ENCODE measurements at regions not wholly inside any gene's neighbourhood (a gene's known extent, or its start where the extent isn't known, plus 50 kb on each side); places are given as distances from the start of the nearest gene placed in this dataset.

GRCh38 chr16:77596261-77596660 is 126.1 kb upstream of the NUDT7 start:
- TF ChIP-seq CTCF (IDR thresholded peaks at IDR 0.05; ENCODE audit: extremely low read depth, insufficient read depth, missing control alignments), result no peak
- in situ Hi-C loops (cut with MboI; ENCODE audit: low pct_unique_long_range_greater_than_20kb, low sequenced_read_pairs, unreplicated experiment), result no loop called here
- no peak for DNase-seq (ENCODE audit: low spot score)

GRCh38 chr16:77599793-77600415 is 122.4 kb upstream of the NUDT7 start:
- in situ Hi-C loops (cut with MboI; ENCODE audit: low pct_unique_long_range_greater_than_20kb, low sequenced_read_pairs, unreplicated experiment), result no loop called here
- peak; percentile 36 for DNase-seq (ENCODE audit: low spot score)
- peak; percentile 66 for TF ChIP-seq CTCF (IDR thresholded peaks at IDR 0.05; ENCODE audit: extremely low read depth, insufficient read depth, missing control alignments)

- no peak for TF ChIP-seq CTCF (IDR thresholded peaks at IDR 0.05; ENCODE audit: extremely low read depth, insufficient read depth, missing control alignments)
These were observed 121.8 kb upstream of the NUDT7 start for GRCh38 chr16:77600555-77600954.

GRCh38 chr16:77603656-77604055 is 118.7 kb upstream of the NUDT7 start:
- no peak for DNase-seq (ENCODE audit: low spot score)
- no peak for TF ChIP-seq CTCF (IDR thresholded peaks at IDR 0.05; ENCODE audit: extremely low read depth, insufficient read depth, missing control alignments)
- in situ Hi-C loops (cut with MboI; ENCODE audit: low pct_unique_long_range_greater_than_20kb, low sequenced_read_pairs, unreplicated experiment), result no loop called here

More at GRCh38 chr16:77600555-77600954, 121.8 kb upstream of the NUDT7 start:
- DNase-seq (ENCODE audit: low spot score), result no peak
- in situ Hi-C loops (cut with MboI; ENCODE audit: low pct_unique_long_range_greater_than_20kb, low sequenced_read_pairs, unreplicated experiment), result no loop called here

GRCh38 chr16:77610496-77610895 is 111.8 kb upstream of the NUDT7 start:
- TF ChIP-seq CTCF (IDR thresholded peaks at IDR 0.05; ENCODE audit: extremely low read depth, insufficient read depth, missing control alignments), result no peak
- no peak for DNase-seq (ENCODE audit: low spot score)
- in situ Hi-C loops (cut with MboI; ENCODE audit: low pct_unique_long_range_greater_than_20kb, low sequenced_read_pairs, unreplicated experiment), result no loop called here

GRCh38 chr16:77611386-77611785 is 110.9 kb upstream of the NUDT7 start:
- TF ChIP-seq CTCF (IDR thresholded peaks at IDR 0.05; ENCODE audit: extremely low read depth, insufficient read depth, missing control alignments), result no peak
- no peak for DNase-seq (ENCODE audit: low spot score)
- in situ Hi-C loops (cut with MboI; ENCODE audit: low pct_unique_long_range_greater_than_20kb, low sequenced_read_pairs, unreplicated experiment), result no loop called here
